NCI-H2171 (cell line): ENCODE measurements at regions not wholly inside any gene's neighbourhood (a gene's known extent, or its start where the extent isn't known, plus 50 kb on each side); places are given as distances from the start of the nearest gene placed in this dataset.

Experiments used
- DNase-seq: peaks from one replicate; lab custom pipeline; 2025; lab: John Stamatoyannopoulos, UW

GRCh38 chr6:132936646-132937045 lies 122.3 kb downstream of the RPS12 start:
- no peak for DNase-seq

GRCh38 chr6:132937466-132937906 lies 123.1 kb downstream of the RPS12 start:
- DNase-seq: peak; percentile 77

DNA sequence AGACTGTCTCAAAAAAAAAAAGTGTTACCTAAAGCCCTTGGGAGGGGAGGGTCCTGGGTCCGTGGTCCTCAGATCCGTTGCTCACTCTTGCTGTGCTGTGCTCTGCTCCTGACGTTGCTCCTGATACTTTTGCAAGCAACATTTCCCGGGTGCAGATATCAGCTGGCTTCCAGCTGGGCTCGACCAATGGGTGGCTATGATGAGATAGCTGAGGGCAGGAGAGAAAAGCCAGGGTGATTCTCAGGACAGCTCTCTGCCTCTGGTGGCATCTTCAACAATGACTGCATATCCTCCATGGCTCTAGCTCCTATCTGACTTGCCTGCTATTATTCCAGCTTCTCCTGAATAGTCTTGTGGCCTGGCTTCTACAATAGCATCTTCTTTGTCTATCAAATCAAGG lies 134.5 kb downstream of the RPS12 start:
- no peak for DNase-seq

GRCh38 chr6:132950566-132950965 lies 136.2 kb downstream of the RPS12 start:
- no peak for DNase-seq

GRCh38 chr6:132952031-132952867 lies 137.9 kb downstream of the RPS12 start:
- DNase-seq: no peak

DNA sequence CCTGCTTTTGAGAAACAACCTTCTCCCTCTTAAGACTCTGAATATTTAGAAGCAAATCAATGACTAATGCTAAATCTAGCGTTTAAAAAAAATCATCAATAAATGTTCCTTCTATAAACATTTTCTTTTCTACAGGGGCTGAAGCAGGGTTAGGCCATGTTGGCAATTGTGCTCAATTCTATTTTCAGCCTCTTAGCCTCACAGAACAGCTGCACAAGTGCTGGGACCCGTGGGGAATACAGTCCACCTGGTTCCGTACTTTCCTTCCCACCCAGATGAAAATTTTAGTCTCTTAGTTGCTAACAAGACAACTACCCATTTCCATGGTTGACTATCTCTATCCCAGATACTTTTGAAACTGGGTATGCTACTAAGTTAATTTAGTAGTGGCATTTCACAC lies 138.6 kb downstream of the RPS12 start:
- DNase-seq: no peak

- no peak for DNase-seq
Measured at GRCh38 chr6:132954222-132954621, 139.9 kb downstream of the RPS12 start.

DNA sequence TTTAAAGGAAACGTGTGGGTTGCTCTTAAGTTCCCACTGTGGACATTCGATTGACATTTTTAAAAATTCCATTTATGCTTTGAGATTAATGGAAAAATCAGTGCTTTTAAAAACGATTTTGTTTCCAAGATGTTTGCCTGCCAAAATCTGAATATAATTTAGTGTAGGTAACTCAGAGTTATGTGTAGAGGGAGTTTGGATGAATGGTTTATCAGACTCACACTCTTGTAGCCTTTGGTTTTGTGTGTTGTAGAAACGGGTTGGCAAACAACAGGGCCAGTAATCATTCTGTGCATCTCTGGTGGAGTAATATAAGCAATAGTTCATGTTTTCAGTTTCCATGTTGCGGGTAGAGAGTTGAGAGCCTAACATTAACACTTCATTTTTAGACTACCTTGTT lies 140.6 kb downstream of the RPS12 start:
- no peak for DNase-seq

DNA sequence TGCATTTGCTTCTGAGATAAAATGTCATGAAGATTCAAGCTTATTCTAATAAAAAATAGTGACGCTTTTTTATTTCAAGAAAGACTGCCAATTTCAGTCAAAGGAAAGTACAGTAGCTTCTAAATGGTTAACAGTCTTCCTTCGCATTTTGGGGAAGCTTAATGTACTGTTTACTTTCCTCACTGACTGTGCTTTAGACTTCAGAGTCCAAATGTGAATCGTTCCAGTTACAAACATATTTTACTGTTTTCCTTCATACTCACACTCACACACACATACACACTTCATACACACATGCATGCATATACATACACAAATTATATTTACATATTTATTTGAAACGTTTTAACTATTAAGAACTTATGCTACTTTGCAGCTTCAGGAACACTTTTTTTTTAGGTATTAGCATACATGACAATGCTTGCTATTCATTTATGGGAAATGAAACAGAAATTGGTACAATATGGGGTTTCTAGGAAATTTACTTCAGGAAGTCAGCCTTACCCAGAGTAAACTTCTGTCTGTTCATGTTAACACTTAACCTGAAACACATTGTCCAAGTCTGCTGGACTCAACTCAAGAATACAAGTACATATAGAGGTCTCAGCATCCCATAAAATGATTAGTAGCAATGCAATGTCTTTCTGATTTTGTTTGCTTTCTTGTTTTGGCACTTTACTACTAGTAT lies 145.4 kb downstream of the RPS12 start:
- no peak for DNase-seq

DNA sequence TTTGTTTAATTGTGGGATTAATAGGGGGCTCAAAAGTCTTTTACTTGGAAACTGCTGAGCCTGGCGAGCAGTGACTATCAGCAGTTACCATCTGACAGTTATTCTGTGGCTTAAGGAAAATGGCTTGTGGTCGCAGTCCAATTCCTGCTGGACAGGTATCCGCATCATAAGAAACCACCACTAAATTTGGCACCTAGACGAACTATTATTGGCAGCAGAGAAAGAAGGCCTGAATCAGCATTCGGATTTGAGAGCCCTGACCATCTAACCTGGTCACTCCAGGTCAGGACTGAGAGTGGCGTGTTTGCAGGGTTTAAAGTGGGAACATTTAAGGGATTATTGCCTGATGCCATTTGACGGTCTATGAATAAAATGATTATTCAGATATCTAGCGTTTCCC lies 146.4 kb downstream of the RPS12 start:
- no peak for DNase-seq

DNA sequence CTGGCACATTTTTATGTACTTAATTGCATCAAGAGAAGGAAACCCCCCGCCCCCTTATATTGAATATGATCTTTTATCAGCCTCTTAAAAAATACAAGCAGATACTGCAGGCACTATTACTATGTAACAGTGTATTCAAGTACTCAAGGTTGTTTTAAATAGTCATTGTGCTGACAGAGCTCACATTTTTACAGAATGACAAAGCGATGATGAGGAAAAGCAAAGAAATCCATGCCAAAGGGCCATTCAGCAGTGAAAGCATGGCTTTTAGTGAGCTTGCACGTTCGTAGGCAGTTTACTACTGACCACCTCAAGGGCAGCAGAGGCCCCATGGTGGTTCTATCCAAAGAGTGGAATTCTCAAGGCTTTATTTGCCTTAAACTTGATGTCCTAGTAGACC lies 146.8 kb downstream of the RPS12 start:
- no peak for DNase-seq

DNA sequence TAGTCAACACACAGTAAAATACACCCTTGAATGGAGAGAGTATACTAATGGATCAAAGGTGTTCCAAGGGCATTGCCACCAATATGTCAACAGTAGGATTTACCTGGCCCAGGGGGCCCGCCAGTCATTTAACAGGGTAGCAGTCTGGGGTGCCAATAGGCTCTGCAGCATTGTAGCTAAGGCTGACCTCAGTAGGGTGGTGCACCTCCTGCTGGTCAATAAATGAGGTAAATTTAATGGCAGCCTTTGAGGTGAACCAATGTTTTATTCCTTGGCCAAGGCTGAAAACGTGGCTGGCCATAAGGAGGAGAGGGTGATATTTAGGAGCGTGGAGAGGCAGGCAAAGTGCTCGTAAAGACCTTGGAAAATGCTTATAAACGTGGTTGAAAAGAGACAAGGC lies 147.2 kb downstream of the RPS12 start:
- DNase-seq: no peak

- peak; percentile 49 for DNase-seq
Measured at GRCh38 chr6:132962936-132963868, 148.8 kb downstream of the RPS12 start.

- DNase-seq: no peak
Measured at GRCh38 chr6:132964101-132964867, 149.9 kb downstream of the RPS12 start.

DNA sequence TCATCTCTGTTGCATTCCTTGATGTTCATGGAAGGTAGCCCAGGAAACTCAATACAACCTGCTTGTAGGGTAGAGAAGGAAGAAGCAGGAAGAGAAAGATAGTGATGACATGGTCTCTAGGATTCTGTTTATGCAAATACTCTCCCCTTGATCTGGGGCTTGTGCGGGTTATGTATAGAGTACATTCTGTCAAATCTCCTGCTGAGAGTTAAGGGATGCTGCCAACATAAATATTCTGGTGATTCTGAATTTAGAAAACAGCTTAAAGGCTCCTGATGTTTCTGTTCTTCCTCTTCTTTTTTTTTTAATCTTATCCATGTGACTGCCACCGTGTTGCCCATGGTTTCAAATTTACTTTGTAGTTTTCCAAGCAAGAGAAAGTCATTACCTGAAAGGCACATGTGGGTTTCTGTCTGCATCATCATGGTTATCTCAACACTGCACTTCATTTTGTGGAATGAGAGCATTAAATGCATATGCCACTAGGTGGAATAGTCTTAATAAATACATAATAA lies 150.6 kb downstream of the RPS12 start:
- DNase-seq: no peak

DNA sequence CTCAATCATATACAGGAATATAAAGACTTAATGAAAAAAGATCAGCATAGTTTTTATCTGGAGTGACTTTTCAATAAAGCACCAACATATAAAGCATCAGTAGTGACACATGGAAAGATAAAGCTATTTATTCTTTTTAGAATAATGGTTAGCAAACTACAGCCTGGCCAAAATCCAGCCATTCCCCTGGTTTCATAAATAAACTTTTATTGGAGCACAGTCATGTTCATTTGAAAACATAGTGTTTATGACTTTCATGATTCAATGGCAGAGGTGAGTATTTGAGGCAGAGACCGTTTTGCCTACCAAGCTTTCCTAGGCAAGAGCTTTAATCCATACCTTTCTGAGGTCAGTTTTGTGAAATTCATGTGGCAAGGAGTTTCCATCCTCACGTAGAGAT lies 153.5 kb downstream of the RPS12 start:
- no peak for DNase-seq

GRCh38 chr6:132968419-132968950 lies 154.1 kb downstream of the RPS12 start:
- DNase-seq: no peak

DNA sequence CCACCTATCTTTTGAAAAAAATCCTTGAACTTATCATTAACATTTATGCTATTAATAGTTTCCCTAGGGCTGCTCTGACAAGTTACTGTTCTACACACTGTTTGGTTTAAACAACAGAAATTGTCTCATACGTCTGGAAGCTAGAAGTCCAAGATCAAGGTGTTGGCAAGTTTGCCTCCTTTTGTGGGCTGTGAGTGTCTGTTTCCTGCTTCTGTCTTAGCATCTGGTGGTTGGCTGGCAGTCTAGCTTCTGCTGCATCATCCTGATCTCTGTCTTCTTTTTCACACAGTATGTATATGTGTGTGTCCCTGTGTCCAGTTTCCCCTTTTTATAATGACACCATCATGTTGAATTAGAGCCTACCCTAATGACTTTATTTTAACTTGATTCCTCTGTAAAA lies 154.8 kb downstream of the RPS12 start:
- DNase-seq: no peak

GRCh38 chr6:132971676-132972075 lies 157.3 kb downstream of the RPS12 start:
- no peak for DNase-seq

DNA sequence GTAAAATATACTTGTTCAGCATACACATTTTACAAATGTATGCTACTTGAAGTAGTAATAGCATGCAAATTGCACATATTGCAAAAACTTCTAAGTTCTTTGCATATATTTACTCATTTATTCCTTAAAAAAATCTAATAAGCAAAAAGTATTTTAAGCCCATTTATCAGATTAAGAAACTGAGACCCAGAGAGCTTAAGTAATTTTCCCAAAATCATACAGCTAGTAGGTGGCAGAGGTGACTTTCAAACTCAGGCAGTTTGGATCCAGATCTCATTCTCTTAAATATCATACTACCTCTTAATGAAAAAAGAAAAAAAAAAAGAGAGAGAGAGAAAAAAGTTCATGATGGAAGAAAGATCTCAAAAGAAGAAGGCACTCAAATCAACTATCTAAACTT lies 157.9 kb downstream of the RPS12 start:
- DNase-seq: no peak

DNA sequence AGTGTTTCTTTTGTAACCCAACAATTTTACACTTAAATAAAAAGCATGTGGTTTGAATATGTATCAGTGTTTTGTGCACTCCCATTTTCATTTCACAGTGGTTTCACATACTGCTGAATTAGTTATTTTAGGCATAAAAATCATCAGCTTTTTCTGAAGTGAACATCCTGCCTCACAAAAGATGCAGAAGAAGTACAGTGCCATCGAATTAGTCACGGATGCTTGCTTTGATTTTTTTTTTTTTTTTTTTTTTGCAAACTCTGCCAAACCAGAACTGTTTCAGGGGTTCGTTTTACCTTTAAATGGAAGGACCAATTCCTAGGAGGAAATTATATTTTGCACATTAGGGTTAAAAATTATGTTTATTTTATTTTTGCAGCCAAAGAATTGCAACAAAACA lies 158.6 kb downstream of the RPS12 start:
- no peak for DNase-seq
